Omental fat pad (tissue), 3 donors: ENCODE measurements at regions not wholly inside any gene's neighbourhood (a gene's known extent, or its start where the extent isn't known, plus 50 kb on each side); places are given as distances from the start of the nearest gene placed in this dataset.

ENCODE experiments used
- ATAC-seq: fragments of 150-250 bp; one replicate; pipeline ENCODE4 v1.9.1; 2016; ENCODE audit warnings: mild to moderate bottlenecking, moderate library complexity; ENCODE audit not compliant: low FRiP score
- DNase-seq: peaks from one replicate; pipeline ENCODE4 v3.0.0-alpha.2; 2019; ENCODE audit warnings: low spot score
- CTCF ChIP-seq, 3 donors: fragments of 450-650 bp; IDR thresholded peaks; one replicate each; pipeline ENCODE4 v1.5.1; 2016 to 2017; ENCODE audit warnings: antibody characterized with exemption in 3 of 3, mild to moderate bottlenecking in 3 of 3, moderate library complexity in 2 of 3

GRCh38 chr3:176293276-176293675, 904.0 kb downstream of the TBL1XR1 start:
- DNase-seq (no peak), ATAC-seq (no peak)
- no peak for TF ChIP-seq CTCF (IDR thresholded peaks at IDR 0.05)

GRCh38 chr3:176286476-176287085, 910.7 kb downstream of the TBL1XR1 start:
- DNase-seq (no peak), ATAC-seq (no peak)
- no peak for TF ChIP-seq CTCF (IDR thresholded peaks at IDR 0.05)

- no peak for DNase-seq
- no peak for TF ChIP-seq CTCF (IDR thresholded peaks at IDR 0.05)
- ATAC-seq: no peak
Observed at GRCh38 chr3:176275538-176275937, 921.7 kb downstream of the TBL1XR1 start.

GRCh38 chr3:176275113-176275512, 922.2 kb downstream of the TBL1XR1 start:
- DNase-seq (no peak), ATAC-seq (no peak)
- TF ChIP-seq CTCF (IDR thresholded peaks at IDR 0.05): no peak

GRCh38 chr3:176274161-176274560, 923.1 kb downstream of the TBL1XR1 start:
- TF ChIP-seq CTCF (IDR thresholded peaks at IDR 0.05): no peak
- ATAC-seq (no peak), DNase-seq (no peak)

- DNase-seq (no peak), ATAC-seq (peak; percentile 57)
- no peak for TF ChIP-seq CTCF (IDR thresholded peaks at IDR 0.05)
Observed at GRCh38 chr3:176262071-176262470, 935.2 kb downstream of the TBL1XR1 start.

GRCh38 chr3:176247191-176247590, 950.1 kb downstream of the TBL1XR1 start:
- TF ChIP-seq CTCF (IDR thresholded peaks at IDR 0.05): no peak
- no peak for DNase-seq
- ATAC-seq: no peak
